IMR-90 (cell line): ENCODE measurements at regions not wholly inside any gene's neighbourhood (a gene's known extent, or its start where the extent isn't known, plus 50 kb on each side); places are given as distances from the start of the nearest gene placed in this dataset.

Experiments used
- ATAC-seq: fragments of 200-7000 bp; cut with Tn5 transposase; 2 replicates; pipeline ENCODE4 v1.9.1; 2020; ENCODE audit warnings: low read depth, mild to moderate bottlenecking, moderate library complexity
- BruUV-seq: library from RNA; stranded (reverse); fragments of 400-500 nt; replicated peaks from 2 replicates; lab custom pipeline; 2021; lab: Mats Ljungman, UMichigan
- CTCF ChIA-PET: fragments of 300-600 bp; formaldehyde crosslinking; extraction: SDS; loops from one replicate; lab custom pipeline; 2021; ENCODE audit warnings: antibody characterized with exemption; lab: Yijun Ruan, JAX
- POLR2A ChIA-PET: fragments of 300-600 bp; sonication (Branson Sonifier 250); formaldehyde crosslinking; loops from one replicate; lab custom pipeline; 2022; ENCODE audit warnings: antibody characterized with exemption; ENCODE audit not compliant: unreplicated experiment; lab: Charles Lee
- DNase-seq: peaks from one replicate; pipeline ENCODE4 v3.0.0; 2013
- H2AFZ ChIP-seq: replicated peaks from 2 replicates; pipeline ENCODE3; 2013; ENCODE audit warnings: low read length, mild to moderate bottlenecking; ENCODE audit not compliant: poor library complexity
- H2AK5ac ChIP-seq: 2 replicates; pipeline ENCODE4 v1.6.1; 2013; ENCODE audit warnings: low read depth, low read length, inconsistent platforms
- H2AK9ac ChIP-seq: replicated peaks from 2 replicates; pipeline ENCODE3; 2013; ENCODE audit warnings: mild to moderate bottlenecking, low read depth, low read length, moderate library complexity; ENCODE audit not compliant: poor library complexity
- H2BK120ac ChIP-seq: 2 replicates; pipeline ENCODE4 v1.6.1; 2013; ENCODE audit warnings: low read depth, low read length, inconsistent platforms
- H2BK15ac ChIP-seq: 3 replicates; pipeline ENCODE4 v1.6.1; 2013; ENCODE audit warnings: low read depth, low read length, inconsistent platforms
- H2BK20ac ChIP-seq: 2 replicates; pipeline ENCODE4 v1.6.1; 2013; ENCODE audit warnings: low read depth, mild to moderate bottlenecking, inconsistent platforms, low read length, moderate library complexity
- H2BK5ac ChIP-seq: 2 replicates; pipeline ENCODE4 v1.6.1; 2013; ENCODE audit warnings: mild to moderate bottlenecking, low read depth, low read length, inconsistent platforms; ENCODE audit not compliant: poor library complexity, severe bottlenecking
- H3K14ac ChIP-seq: replicated peaks from 2 replicates; pipeline ENCODE4 v1.6.1; 2013; ENCODE audit warnings: low read depth, low read length, inconsistent platforms
- H3K18ac ChIP-seq: 2 replicates; pipeline ENCODE4 v1.6.1; 2013; ENCODE audit warnings: low read depth, low read length, control low read depth
- H3K23ac ChIP-seq: 2 replicates; pipeline ENCODE4 v1.6.1; 2013; ENCODE audit warnings: low read depth, low read length, inconsistent platforms
- H3K27ac ChIP-seq: 2 replicates; pipeline ENCODE4 v1.5.1; 2013; ENCODE audit warnings: mild to moderate bottlenecking, control low read depth, low read length; ENCODE audit not compliant: insufficient read depth
- H3K27me3 ChIP-seq: 2 replicates; pipeline ENCODE4 v1.6.1; 2013; ENCODE audit warnings: low read length; ENCODE audit not compliant: control insufficient read depth, insufficient read depth
- H3K36me3 ChIP-seq: 2 replicates; pipeline ENCODE4 v1.6.1; 2013; ENCODE audit warnings: low read length, mixed read lengths; ENCODE audit not compliant: control insufficient read depth, insufficient read depth
- H3K4ac ChIP-seq: 2 replicates; pipeline ENCODE4 v1.6.1; 2013; ENCODE audit warnings: low read depth, low read length, inconsistent platforms
- H3K4me1 ChIP-seq: 2 replicates; pipeline ENCODE4 v1.6.1; 2013; ENCODE audit warnings: low read length, mixed read lengths; ENCODE audit not compliant: control insufficient read depth, insufficient read depth
- H3K4me2 ChIP-seq: 2 replicates; pipeline ENCODE4 v1.6.1; 2013; ENCODE audit warnings: low read depth, mild to moderate bottlenecking, control low read depth, low read length, moderate library complexity
- H3K4me3 ChIP-seq: 2 replicates; pipeline ENCODE4 v1.5.1; 2013; ENCODE audit warnings: low read depth, mild to moderate bottlenecking, control low read depth, low read length, moderate library complexity; ENCODE audit not compliant: insufficient read depth
- H3K56ac ChIP-seq: 2 replicates; pipeline ENCODE4 v1.6.1; 2013; ENCODE audit warnings: low read length, inconsistent platforms; ENCODE audit not compliant: insufficient read depth; ENCODE audit errors: extremely low read depth
- H3K79me1 ChIP-seq, 2 experiments: 2 replicates each; pipeline ENCODE4 v1.6.1; 2013; ENCODE audit warnings: low read length in 2 of 2, inconsistent platforms in 1 of 2, low read depth in 1 of 2
- H3K9ac ChIP-seq: 2 replicates; pipeline ENCODE4 v1.6.1; 2013; ENCODE audit warnings: low read depth, low read length, control low read depth
- H3K9me1 ChIP-seq: 2 replicates; pipeline ENCODE4 v1.6.1; 2013; ENCODE audit warnings: low read length, inconsistent platforms; ENCODE audit not compliant: insufficient read depth
- H3K9me3 ChIP-seq: 2 replicates; pipeline ENCODE4 v1.6.1; 2013; ENCODE audit warnings: low read length; ENCODE audit not compliant: control insufficient read depth, insufficient read depth
- H4K20me1 ChIP-seq: 2 replicates; pipeline ENCODE4 v1.6.1; 2013; ENCODE audit warnings: low read length, inconsistent platforms; ENCODE audit not compliant: insufficient read depth
- H4K5ac ChIP-seq: 2 replicates; pipeline ENCODE4 v1.6.1; 2013; ENCODE audit warnings: mild to moderate bottlenecking, low read depth, low read length, control low read depth
- H4K8ac ChIP-seq, 2 experiments: 2 replicates each; pipeline ENCODE4 v1.6.1; 2013; ENCODE audit warnings: low read depth in 2 of 2, low read length in 2 of 2, control low read depth in 1 of 2, inconsistent platforms in 1 of 2
- H4K91ac ChIP-seq: 2 replicates; pipeline ENCODE4 v1.6.1; 2013; ENCODE audit warnings: low read depth, low read length, inconsistent platforms; ENCODE audit not compliant: insufficient read depth
- BHLHE40 ChIP-seq: fragments of 150-350 bp; IDR thresholded peaks from 2 replicates; pipeline ENCODE4 v1.6.1; 2016; ENCODE audit warnings: mild to moderate bottlenecking, low read depth, low read length
- CEBPB ChIP-seq: IDR thresholded peaks from 2 replicates; pipeline ENCODE4 v1.6.1; 2012; ENCODE audit warnings: low read depth, low read length, improper control_type of control experiment
- CHD1 ChIP-seq: IDR thresholded peaks from 2 replicates; pipeline ENCODE4 v1.6.1; 2012; ENCODE audit warnings: low read depth, low read length, improper control_type of control experiment
- CTCF ChIP-seq: conservative IDR thresholded peaks from 2 replicates; pipeline ENCODE4 v1.5.1; 2012; ENCODE audit warnings: mild to moderate bottlenecking, low read depth, low read length, improper control_type of control experiment
- FOS ChIP-seq: fragments of 150-350 bp; IDR thresholded peaks from 2 replicates; pipeline ENCODE4 v1.6.1; 2016; ENCODE audit warnings: low read depth, low read length
- MAFK ChIP-seq: IDR thresholded peaks from 2 replicates; pipeline ENCODE4 v1.6.1; 2012; ENCODE audit warnings: low read depth, low read length, improper control_type of control experiment
- MAZ ChIP-seq: IDR thresholded peaks from 2 replicates; pipeline ENCODE4 v1.6.1; 2012; ENCODE audit warnings: low read depth, mild to moderate bottlenecking, low read length, improper control_type of control experiment, moderate library complexity, borderline replicate concordance
- MXI1 ChIP-seq: IDR thresholded peaks from 2 replicates; pipeline ENCODE4 v1.6.1; 2012; ENCODE audit warnings: low read depth, mild to moderate bottlenecking, low read length, moderate library complexity, borderline replicate concordance
- NFE2L2 ChIP-seq: fragments of 150-350 bp; IDR thresholded peaks from 2 replicates; pipeline ENCODE4 v1.6.1; 2016; ENCODE audit warnings: low read depth, mild to moderate bottlenecking, low read length
- POLR2A ChIP-seq: IDR thresholded peaks from 2 replicates; pipeline ENCODE4 v1.6.1; 2012; ENCODE audit warnings: mild to moderate bottlenecking, low read depth, low read length
- RAD21 ChIP-seq: IDR thresholded peaks from 2 replicates; pipeline ENCODE4 v1.6.1; 2012; ENCODE audit warnings: low read length, improper control_type of control experiment
- RCOR1 ChIP-seq: IDR thresholded peaks from 2 replicates; pipeline ENCODE4 v1.6.1; 2012; ENCODE audit warnings: mild to moderate bottlenecking, low read length, improper control_type of control experiment; ENCODE audit not compliant: insufficient replicate concordance
- RFX5 ChIP-seq: IDR thresholded peaks from 2 replicates; pipeline ENCODE4 v1.8.0; 2012; ENCODE audit warnings: low read depth, mild to moderate bottlenecking, low read length, moderate library complexity
- SMC3 ChIP-seq: fragments of 150-350 bp; IDR thresholded peaks from 2 replicates; pipeline ENCODE4 v1.6.1; 2016; ENCODE audit warnings: low read depth, mild to moderate bottlenecking, antibody characterized with exemption, low read length, moderate library complexity
- WGBS, 2 experiments: methylation state at CpG; one replicate each; pipeline versions ENCODE4 v1.1.5 to v1.1.7; 2013; ENCODE audit warnings: missing lambda C conversion rate in 2 of 2; ENCODE audit not compliant: insufficient read length in 1 of 2; ENCODE audit errors: extremely low coverage in 2 of 2; 5-methylcytosine and 5-hydroxymethylcytosine counted together
- dilution Hi-C: fragments of 300-500 bp; cut with HindIII; formaldehyde crosslinking; loops from one replicate; pipeline ENCODE4 v1.14.3; 2018; ENCODE audit warnings: low sequenced_read_pairs; ENCODE audit not compliant: unreplicated experiment
- in situ Hi-C: fragments of 300-500 bp; cut with MboI; formaldehyde crosslinking; loops from 3 replicates; pipeline ENCODE4 v1.14.3; 2019; ENCODE audit warnings: low sequenced_read_pairs, inconsistent platforms, mixed read lengths
- intact Hi-C: fragments of 100-400 bp; cut with micrococcal nuclease; formaldehyde crosslinking; loops from 2 replicates; pipeline ENCODE4 v1.10.0; 2022
- TF ChIP-seq, protein P1 (sequence below): fragments of 150-350 bp; IDR thresholded peaks from 2 replicates; pipeline ENCODE4 v1.6.1; 2017; ENCODE audit warnings: mild to moderate bottlenecking, antibody characterized with exemption, low read length, low read depth
- TF ChIP-seq, protein P2 (sequence below): fragments of 150-350 bp; IDR thresholded peaks from 2 replicates; pipeline ENCODE4 v1.6.1; 2016; ENCODE audit warnings: low read depth, mild to moderate bottlenecking, low read length, moderate library complexity, borderline replicate concordance

DNA sequence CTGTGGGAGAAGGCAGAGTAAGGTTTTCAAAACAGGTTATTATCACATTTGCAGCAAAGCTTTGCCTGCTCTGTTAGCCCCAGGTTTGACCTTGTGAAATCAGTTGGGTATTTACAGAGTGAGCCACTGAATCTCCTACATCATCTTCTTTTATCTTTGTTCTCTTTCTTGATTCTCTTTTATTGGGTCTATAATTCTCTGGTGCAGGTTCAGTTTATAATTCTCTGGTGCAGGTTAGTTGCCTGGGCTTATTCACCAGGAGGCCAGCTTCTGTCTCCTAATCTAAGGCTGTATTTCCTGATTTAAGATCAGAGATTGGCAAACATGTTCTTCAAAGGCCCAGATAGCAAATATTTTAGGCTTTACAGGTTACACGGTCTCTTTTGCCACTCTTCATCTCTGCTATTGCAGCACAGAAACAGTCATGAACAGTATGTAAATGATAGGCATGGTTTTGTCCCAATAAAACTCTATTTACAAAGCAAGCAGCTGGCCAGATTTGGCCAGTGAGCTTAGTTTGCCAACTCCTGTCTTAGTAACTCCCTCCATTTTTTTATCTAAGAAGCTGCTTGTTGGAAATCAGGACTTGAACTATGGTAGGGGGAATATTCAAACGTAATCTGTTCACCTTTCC lies 205.0 kb upstream of the RIMS1 start:
- no CpG with 5 or more reads among the region's 2 CpGs for WGBS, 2 experiments
- Histone ChIP-seq H3K79me1 (no peaks in the 10 kb centered on the region), H4K5ac (no peak overlapping the region), H3K9me1 (no peaks in the 10 kb centered on the region), H3K9ac (no peak overlapping the region), H3K36me3 (no peaks in the 10 kb centered on the region), H2BK120ac (no peak overlapping the region), H3K56ac (no peak overlapping the region), H4K8ac (no peak overlapping the region), H3K9me3 (no peaks in the 10 kb centered on the region), H2BK20ac (no peak overlapping the region), H2AK9ac (no peak overlapping the region), H3K27ac (no peak overlapping the region), H3K4ac (no peak overlapping the region), H2AK5ac (no peak overlapping the region), H3K23ac (no peak overlapping the region), H3K14ac (no peak overlapping the region), H3K4me1 (no peaks in the 10 kb centered on the region), H4K20me1 (no peaks in the 10 kb centered on the region), H4K91ac (no peak overlapping the region), H2AFZ (no peak overlapping the region), H2BK5ac (no peak overlapping the region), H3K18ac (no peak overlapping the region), H3K4me3 (no peak overlapping the region), H2BK15ac (no peak overlapping the region), H3K4me2 (no peak overlapping the region), H3K27me3 (no peaks in the 10 kb centered on the region)
- ATAC-seq (no peak), DNase-seq (no peak)
- BruUV-seq, result no TSS peak
- in situ Hi-C loops, result no loop called here
- dilution Hi-C loops, result no loop called here
- TF ChIP-seq, protein P1, sequence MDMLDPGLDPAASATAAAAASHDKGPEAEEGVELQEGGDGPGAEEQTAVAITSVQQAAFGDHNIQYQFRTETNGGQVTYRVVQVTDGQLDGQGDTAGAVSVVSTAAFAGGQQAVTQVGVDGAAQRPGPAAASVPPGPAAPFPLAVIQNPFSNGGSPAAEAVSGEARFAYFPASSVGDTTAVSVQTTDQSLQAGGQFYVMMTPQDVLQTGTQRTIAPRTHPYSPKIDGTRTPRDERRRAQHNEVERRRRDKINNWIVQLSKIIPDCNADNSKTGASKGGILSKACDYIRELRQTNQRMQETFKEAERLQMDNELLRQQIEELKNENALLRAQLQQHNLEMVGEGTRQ, result no peak
- TF ChIP-seq RCOR1 (no peak), RFX5 (no peak), CHD1 (no peak), MAZ (no peak), MXI1 (no peak), SMC3 (no peak), MAFK (no peak), CEBPB (no peak), NFE2L2 (no peak), CTCF (no peak), RAD21 (no peak), POLR2A (no peak), FOS (no peak), BHLHE40 (no peak)
- TF ChIP-seq, protein P2, sequence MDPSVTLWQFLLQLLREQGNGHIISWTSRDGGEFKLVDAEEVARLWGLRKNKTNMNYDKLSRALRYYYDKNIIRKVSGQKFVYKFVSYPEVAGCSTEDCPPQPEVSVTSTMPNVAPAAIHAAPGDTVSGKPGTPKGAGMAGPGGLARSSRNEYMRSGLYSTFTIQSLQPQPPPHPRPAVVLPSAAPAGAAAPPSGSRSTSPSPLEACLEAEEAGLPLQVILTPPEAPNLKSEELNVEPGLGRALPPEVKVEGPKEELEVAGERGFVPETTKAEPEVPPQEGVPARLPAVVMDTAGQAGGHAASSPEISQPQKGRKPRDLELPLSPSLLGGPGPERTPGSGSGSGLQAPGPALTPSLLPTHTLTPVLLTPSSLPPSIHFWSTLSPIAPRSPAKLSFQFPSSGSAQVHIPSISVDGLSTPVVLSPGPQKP, result no peak
- CTCF ChIA-PET, result no interaction called here
- POLR2A ChIA-PET, result interaction anchor here (0.7 kb wide), 1 partner anchor 200 kb away, joined by 3 read pairs; no protein-coding TSS in a partner anchor
- intact Hi-C loops, result no loop called here
